Neural progenitor cell (in vitro differentiated cells): ENCODE measurements at regions not wholly inside any gene's neighbourhood (a gene's known extent, or its start where the extent isn't known, plus 50 kb on each side); places are given as distances from the start of the nearest gene placed in this dataset.

Experiments
- EZH2 ChIP-seq: fragments of 200-600 bp; sonication (generic); IDR thresholded peaks from 2 replicates; pipeline ENCODE4 v1.6.1; 2017; ENCODE audit warnings: antibody characterized with exemption, mild to moderate bottlenecking, moderate library complexity
- TF ChIP-seq, protein P1 (sequence below): fragments of 200-600 bp; sonication (generic); IDR thresholded peaks from 2 replicates; pipeline ENCODE4 v1.5.1; 2017; ENCODE audit warnings: antibody characterized with exemption, mild to moderate bottlenecking

GRCh38 chr20:62529896-62530642, 54.3 kb upstream of the GATA5 start:
- TF ChIP-seq, protein P1, sequence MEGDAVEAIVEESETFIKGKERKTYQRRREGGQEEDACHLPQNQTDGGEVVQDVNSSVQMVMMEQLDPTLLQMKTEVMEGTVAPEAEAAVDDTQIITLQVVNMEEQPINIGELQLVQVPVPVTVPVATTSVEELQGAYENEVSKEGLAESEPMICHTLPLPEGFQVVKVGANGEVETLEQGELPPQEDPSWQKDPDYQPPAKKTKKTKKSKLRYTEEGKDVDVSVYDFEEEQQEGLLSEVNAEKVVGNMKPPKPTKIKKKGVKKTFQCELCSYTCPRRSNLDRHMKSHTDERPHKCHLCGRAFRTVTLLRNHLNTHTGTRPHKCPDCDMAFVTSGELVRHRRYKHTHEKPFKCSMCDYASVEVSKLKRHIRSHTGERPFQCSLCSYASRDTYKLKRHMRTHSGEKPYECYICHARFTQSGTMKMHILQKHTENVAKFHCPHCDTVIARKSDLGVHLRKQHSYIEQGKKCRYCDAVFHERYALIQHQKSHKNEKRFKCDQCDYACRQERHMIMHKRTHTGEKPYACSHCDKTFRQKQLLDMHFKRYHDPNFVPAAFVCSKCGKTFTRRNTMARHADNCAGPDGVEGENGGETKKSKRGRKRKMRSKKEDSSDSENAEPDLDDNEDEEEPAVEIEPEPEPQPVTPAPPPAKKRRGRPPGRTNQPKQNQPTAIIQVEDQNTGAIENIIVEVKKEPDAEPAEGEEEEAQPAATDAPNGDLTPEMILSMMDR = no peak
- no peak for TF ChIP-seq EZH2
